ENCODE measurements at regions not wholly inside any gene's neighbourhood (a gene's known extent, or its start where the extent isn't known, plus 50 kb on each side); places are given as distances from the start of the nearest gene placed in this dataset.

GRCh38 chr2:4673025-4673489 lies 969.7 kb downstream of the DCDC2C start:
- no peak overlapping the region for H3K4me3 ChIP-seq (ENCODE audit: low read depth, low read length)

- H3K4me3 ChIP-seq (ENCODE audit: low read depth, low read length) = no peak overlapping the region
These were observed 970.6 kb downstream of the DCDC2C start for GRCh38 chr2:4674007-4674406.

- no peak overlapping the region for H3K4me3 ChIP-seq (ENCODE audit: low read depth, low read length)
These were observed 971.9 kb downstream of the DCDC2C start for GRCh38 chr2:4675295-4675694.

GRCh38 chr2:4678927-4679326 lies 975.6 kb downstream of the DCDC2C start:
- no peak overlapping the region for H3K4me3 ChIP-seq (ENCODE audit: low read depth, low read length)

GRCh38 chr2:4679391-4679790 lies 976.0 kb downstream of the DCDC2C start:
- no peak overlapping the region for H3K4me3 ChIP-seq (ENCODE audit: low read depth, low read length)

- no peak overlapping the region for H3K4me3 ChIP-seq (ENCODE audit: low read depth, low read length)
These were observed 981.5 kb downstream of the DCDC2C start for GRCh38 chr2:4684921-4685320.

- H3K4me3 ChIP-seq (ENCODE audit: low read depth, low read length) = no peak overlapping the region
These were observed 987.5 kb downstream of the DCDC2C start for GRCh38 chr2:4690913-4691312.

GRCh38 chr2:4693266-4693665 lies 989.9 kb downstream of the DCDC2C start:
- no peak overlapping the region for H3K4me3 ChIP-seq (ENCODE audit: low read depth, low read length)

- no peak overlapping the region for H3K4me3 ChIP-seq (ENCODE audit: low read depth, low read length)
These were observed 992.0 kb downstream of the DCDC2C start for GRCh38 chr2:4695281-4695861.

- no peak overlapping the region for H3K4me3 ChIP-seq (ENCODE audit: low read depth, low read length)
These were observed 977.1 kb upstream of the SOX11 start for GRCh38 chr2:4715065-4715464.

- H3K4me3 ChIP-seq (ENCODE audit: low read depth, low read length) = no peak overlapping the region
These were observed 973.4 kb upstream of the SOX11 start for GRCh38 chr2:4718777-4719176.

- H3K4me3 ChIP-seq (ENCODE audit: low read depth, low read length) = no peak overlapping the region
These were observed 966.6 kb upstream of the SOX11 start for GRCh38 chr2:4725618-4726017.

- H3K4me3 ChIP-seq (ENCODE audit: low read depth, low read length) = no peak overlapping the region
These were observed 959.6 kb upstream of the SOX11 start for GRCh38 chr2:4732560-4732959.

GRCh38 chr2:4745056-4745991 lies 946.9 kb upstream of the SOX11 start:
- H3K4me3 ChIP-seq (ENCODE audit: low read depth, low read length) = no peak overlapping the region

- H3K4me3 ChIP-seq (ENCODE audit: low read depth, low read length) = no peak overlapping the region
These were observed 938.5 kb upstream of the SOX11 start for GRCh38 chr2:4753721-4754120.

- H3K4me3 ChIP-seq (ENCODE audit: low read depth, low read length) = no peak overlapping the region
These were observed 929.2 kb upstream of the SOX11 start for GRCh38 chr2:4762951-4763376.

- H3K4me3 ChIP-seq (ENCODE audit: low read depth, low read length) = no peak overlapping the region
These were observed 926.2 kb upstream of the SOX11 start for GRCh38 chr2:4765787-4766530.

- H3K4me3 ChIP-seq (ENCODE audit: low read depth, low read length) = no peak overlapping the region
These were observed 916.5 kb upstream of the SOX11 start for GRCh38 chr2:4775668-4776067.

GRCh38 chr2:4780679-4781078 lies 911.5 kb upstream of the SOX11 start:
- H3K4me3 ChIP-seq (ENCODE audit: low read depth, low read length) = no peak overlapping the region

- H3K4me3 ChIP-seq (ENCODE audit: low read depth, low read length) = no peak overlapping the region
These were observed 909.5 kb upstream of the SOX11 start for GRCh38 chr2:4782647-4783046.

GRCh38 chr2:4791488-4791887 lies 900.7 kb upstream of the SOX11 start:
- H3K4me3 ChIP-seq (ENCODE audit: low read depth, low read length) = no peak overlapping the region

GRCh38 chr2:4792126-4792525 lies 900.1 kb upstream of the SOX11 start:
- no peak overlapping the region for H3K4me3 ChIP-seq (ENCODE audit: low read depth, low read length)
